ENCODE measurements at regions not wholly inside any gene's neighbourhood (a gene's known extent, or its start where the extent isn't known, plus 50 kb on each side); places are given as distances from the start of the nearest gene placed in this dataset.

GRCh38 chr21:33135925-33136324, 66.0 kb downstream of the OLIG1 start:
- H4K5ac ChIP-seq (ENCODE audit: insufficient read length, low read depth, low read length) = no peak overlapping the region
- H3K4ac ChIP-seq (ENCODE audit: low read depth, low read length) = no peak overlapping the region
- no peak overlapping the region for H2AFZ ChIP-seq (ENCODE audit: low read length)
- H3K27me3 Mint-ChIP-seq (ENCODE audit: low read depth) = peaks cover 8% of the 10 kb centered on the region
- H3K4me3 Mint-ChIP-seq = no peak overlapping the region
- no peak overlapping the region for H3K23ac ChIP-seq (ENCODE audit: insufficient read length, low read depth, low read length)
- H2BK5ac ChIP-seq (ENCODE audit: insufficient read length, low read length) = no peak overlapping the region
- H3K4me2 ChIP-seq (ENCODE audit: insufficient read depth, insufficient read length, low read length) = no peak overlapping the region
- no peak for TF ChIP-seq CTCF (conservative IDR thresholded peaks at IDR 0.05)
- H3K79me1 ChIP-seq (ENCODE audit: insufficient read depth, low read depth, low read length, poor library complexity, severe bottlenecking) = no peaks in the 10 kb centered on the region
- peaks cover 0 to 5% of the 10 kb centered on the region in 2 experiments; a peak in 1 of 5 replicates for H3K9me3 Mint-ChIP-seq
- no peak for DNase-seq
- H3K56ac ChIP-seq (ENCODE audit: insufficient read length, low read depth, low read length) = no peak overlapping the region
- H3K4me1 ChIP-seq (ENCODE audit: insufficient read depth, low read length) = peaks cover 8% of the 10 kb centered on the region
- no peak overlapping the region for H2BK12ac ChIP-seq (ENCODE audit: insufficient read length, low read depth, low read length)
- H3K9me3 ChIP-seq (ENCODE audit: control insufficient read depth, low read depth, low read length) = no peaks in the 10 kb centered on the region
- no peak overlapping the region for H2BK120ac ChIP-seq (ENCODE audit: low read depth, low read length, poor library complexity, severe bottlenecking)
- H3K27me3 ChIP-seq (ENCODE audit: insufficient read depth, low read length) = no peaks in the 10 kb centered on the region
- H3K9ac ChIP-seq (ENCODE audit: extremely low read depth, insufficient read length, low read length) = no peak overlapping the region
- no peaks in the 10 kb centered on the region for H4K20me1 ChIP-seq (ENCODE audit: control insufficient read depth, insufficient read depth, insufficient read length)
- H3K27ac ChIP-seq (ENCODE audit: insufficient read length, low read depth, low read length) = no peak overlapping the region
- no peak overlapping the region for H3K14ac ChIP-seq (ENCODE audit: insufficient read depth, low read length)
- no peak overlapping the region for H2BK20ac ChIP-seq (ENCODE audit: low read depth, low read length, poor library complexity, severe bottlenecking)
- no peak overlapping the region for H3K18ac ChIP-seq (ENCODE audit: insufficient read length, low read depth, low read length)
- H3K23me2 ChIP-seq (ENCODE audit: insufficient read length, low read depth, low read length, poor library complexity, severe bottlenecking) = peaks cover 3% of the 10 kb centered on the region
- H3K27ac Mint-ChIP-seq = peak overlapping the region in 1 of 3 experiments; percentile 7; a peak in 1 of 7 replicates
- peaks cover 32 to 35% of the 10 kb centered on the region in 2 experiments for H3K4me1 Mint-ChIP-seq
- WGBS (ENCODE audit: extremely low coverage, insufficient read length, low lambda C conversion rate) = no CpG with 5 or more reads among the region's 8 CpGs
- H4K91ac ChIP-seq (ENCODE audit: insufficient read length, low read depth, low read length) = no peak overlapping the region
- H3K79me2 ChIP-seq (ENCODE audit: insufficient read depth, low read length) = 0 out of 2 replicates have a peak, but pooled peaks cover 2% of the 10 kb centered on the region
- H2BK15ac ChIP-seq (ENCODE audit: low read depth, low read length) = no peak overlapping the region
- H3T11ph ChIP-seq (ENCODE audit: low read length) = no peak overlapping the region
- no peak overlapping the region for H4K8ac ChIP-seq (replicated peaks; ENCODE audit: insufficient read length, low read depth, low read length)
- H3K36me3 Mint-ChIP-seq (ENCODE audit: insufficient read depth in 1 of 3, low read depth in 3 of 3) = no peaks in the 10 kb centered on the region; a peak in 2 of 7 replicates
- no peak overlapping the region for H2AK5ac ChIP-seq (ENCODE audit: insufficient read length, low read length)

All from H9 (cell line).